HEK293 (cell line): ENCODE measurements at regions not wholly inside any gene's neighbourhood (a gene's known extent, or its start where the extent isn't known, plus 50 kb on each side); places are given as distances from the start of the nearest gene placed in this dataset.

Experiments used
- CTCF ChIA-PET: fragments of 350-600 bp; formaldehyde crosslinking; extraction: SDS; loops from one replicate; lab custom pipeline; 2021; ENCODE audit warnings: antibody characterized with exemption; lab: Yijun Ruan, JAX
- POLR2A ChIA-PET: fragments of 300-600 bp; formaldehyde crosslinking; extraction: SDS; loops from one replicate; lab custom pipeline; 2020; ENCODE audit warnings: antibody characterized with exemption, inconsistent platforms; lab: Yijun Ruan, JAX
- H3K27ac ChIP-seq: fragments of 200-500 bp; sonication (Bioruptor generic); 2 replicates; pipeline ENCODE4 v1.5.1; 2014; ENCODE audit warnings: low read depth, low read length, control low read depth, inconsistent platforms; ENCODE audit errors: extremely low read depth
- H3K36me3 ChIP-seq, 2 experiments: fragments of 200-500 bp in 1 of 2; sonication (Bioruptor generic) in 1 of 2; 1 replicate in 1 of 2; 2 replicates in 1 of 2; pipeline ENCODE4 v1.5.1; 2014 to 2017; ENCODE audit warnings: inconsistent platforms in 2 of 2, low read length in 2 of 2; ENCODE audit not compliant: control insufficient read depth in 2 of 2, insufficient read depth in 1 of 2
- H3K4me1 ChIP-seq: fragments of 200-500 bp; sonication (Bioruptor generic); 2 replicates; pipeline ENCODE4 v1.5.1; 2014; ENCODE audit warnings: mild to moderate bottlenecking, low read length, inconsistent platforms; ENCODE audit not compliant: control insufficient read depth, insufficient read depth
- H3K4me3 ChIP-seq: 2 replicates; pipeline ENCODE4 v1.5.1; 2011; ENCODE audit warnings: low read depth, mild to moderate bottlenecking, control low read depth, low read length, moderate library complexity
- H3K9me3 ChIP-seq: fragments of 200-500 bp; sonication (Bioruptor generic); 2 replicates; pipeline ENCODE4 v1.5.1; 2014; ENCODE audit warnings: low read depth, low read length, inconsistent platforms; ENCODE audit not compliant: control insufficient read depth, insufficient read depth
- BCL11A ChIP-seq: fragments of 450-650 bp; formaldehyde crosslinking; IDR thresholded peaks from 2 replicates; pipeline ENCODE4 v1.5.1; 2016; ENCODE audit warnings: low read depth, missing biosample characterization, missing genetic modification characterization
- BCL11B ChIP-seq: fragments of 450-650 bp; formaldehyde crosslinking; IDR thresholded peaks from 2 replicates; pipeline ENCODE4 v1.5.1; 2016; ENCODE audit warnings: low read depth, missing biosample characterization, missing genetic modification characterization
- KLF1 ChIP-seq: fragments of 450-650 bp; formaldehyde crosslinking; IDR thresholded peaks from 2 replicates; pipeline ENCODE4 v1.5.1; 2016; ENCODE audit warnings: missing biosample characterization, missing genetic modification characterization
- KLF10 ChIP-seq: fragments of 450-650 bp; IDR thresholded peaks from 2 replicates; pipeline ENCODE4 v1.5.1; 2018; ENCODE audit warnings: missing biosample characterization, mild to moderate bottlenecking, missing genetic modification characterization
- KLF7 ChIP-seq: fragments of 450-650 bp; formaldehyde crosslinking; IDR thresholded peaks from 2 replicates; pipeline ENCODE4 v1.5.1; 2016; ENCODE audit warnings: missing biosample characterization, missing genetic modification characterization, borderline replicate concordance
- REPIN1 ChIP-seq: fragments of 450-650 bp; formaldehyde crosslinking; IDR thresholded peaks from 2 replicates; pipeline ENCODE4 v1.5.1; 2017; ENCODE audit warnings: missing biosample characterization, missing genetic modification characterization, low read depth
- SCRT1 ChIP-seq: fragments of 450-650 bp; formaldehyde crosslinking; IDR thresholded peaks from 2 replicates; pipeline ENCODE4 v1.5.1; 2016; ENCODE audit warnings: missing biosample characterization, missing genetic modification characterization, borderline replicate concordance
- SP7 ChIP-seq: fragments of 450-650 bp; formaldehyde crosslinking; IDR thresholded peaks from 2 replicates; pipeline ENCODE4 v1.5.1; 2016; ENCODE audit warnings: missing biosample characterization, missing genetic modification characterization
- ZBTB7A ChIP-seq: fragments of 450-650 bp; formaldehyde crosslinking; IDR thresholded peaks from 2 replicates; pipeline ENCODE4 v1.5.1; 2016; ENCODE audit warnings: low read depth, missing biosample characterization, missing genetic modification characterization
- ZNF10 ChIP-seq: fragments of 450-650 bp; formaldehyde crosslinking; IDR thresholded peaks from 2 replicates; pipeline ENCODE4 v1.5.1; 2017; ENCODE audit warnings: missing biosample characterization, missing genetic modification characterization
- ZNF114 ChIP-seq: fragments of 450-650 bp; formaldehyde crosslinking; IDR thresholded peaks from 2 replicates; pipeline ENCODE4 v1.5.0; 2017; ENCODE audit warnings: missing biosample characterization, missing genetic modification characterization
- ZNF146 ChIP-seq: fragments of 450-650 bp; formaldehyde crosslinking; IDR thresholded peaks from 2 replicates; pipeline ENCODE4 v1.5.1; 2016; ENCODE audit warnings: missing biosample characterization, missing genetic modification characterization
- ZNF157 ChIP-seq: fragments of 450-650 bp; formaldehyde crosslinking; IDR thresholded peaks from 2 replicates; pipeline ENCODE4 v1.5.1; 2016; ENCODE audit warnings: missing biosample characterization, missing genetic modification characterization
- ZNF248 ChIP-seq: fragments of 450-650 bp; formaldehyde crosslinking; IDR thresholded peaks from 2 replicates; pipeline ENCODE4 v1.5.1; 2017; ENCODE audit warnings: missing biosample characterization, missing genetic modification characterization
- ZNF274 ChIP-seq, 2 experiments: fragments of 200-500 bp in 1 of 2; fragments of 450-650 bp in 1 of 2; sonication (Bioruptor generic) in 1 of 2; formaldehyde crosslinking in 1 of 2; IDR thresholded peaks; 2 replicates each; pipeline versions ENCODE4 v1.5.1 to v1.6.1; 2014 to 2016; ENCODE audit warnings: borderline replicate concordance in 1 of 2, inconsistent platforms in 1 of 2, low read length in 1 of 2, missing biosample characterization in 1 of 2, missing genetic modification characterization in 1 of 2
- ZNF426 ChIP-seq: fragments of 450-650 bp; formaldehyde crosslinking; IDR thresholded peaks from 2 replicates; pipeline ENCODE4 v1.5.1; 2017; ENCODE audit warnings: missing biosample characterization, missing genetic modification characterization, mild to moderate bottlenecking, inconsistent platforms, moderate library complexity
- ZNF433 ChIP-seq: fragments of 450-650 bp; formaldehyde crosslinking; IDR thresholded peaks from 2 replicates; pipeline ENCODE4 v1.5.1; 2016; ENCODE audit warnings: missing biosample characterization, missing genetic modification characterization, low read depth
- ZNF544 ChIP-seq: fragments of 450-650 bp; formaldehyde crosslinking; IDR thresholded peaks from 2 replicates; pipeline ENCODE4 v1.5.0; 2017; ENCODE audit warnings: missing biosample characterization, missing genetic modification characterization
- ZNF548 ChIP-seq: fragments of 450-650 bp; formaldehyde crosslinking; IDR thresholded peaks from 2 replicates; pipeline ENCODE4 v1.5.1; 2016; ENCODE audit warnings: missing biosample characterization, missing genetic modification characterization
- ZNF626 ChIP-seq: fragments of 450-650 bp; sonication (Bioruptor Pico); formaldehyde crosslinking; IDR thresholded peaks from 2 replicates; pipeline ENCODE4 v1.5.1; 2018; ENCODE audit warnings: missing biosample characterization, missing genetic modification characterization, inconsistent platforms
- ZNF707 ChIP-seq: fragments of 450-650 bp; formaldehyde crosslinking; IDR thresholded peaks from 2 replicates; pipeline ENCODE4 v1.5.1; 2016; ENCODE audit warnings: missing biosample characterization, missing genetic modification characterization
- ZNF776 ChIP-seq: fragments of 450-650 bp; formaldehyde crosslinking; IDR thresholded peaks from 2 replicates; pipeline ENCODE4 v1.5.0; 2017; ENCODE audit warnings: missing biosample characterization, missing genetic modification characterization, borderline replicate concordance
- TF ChIP-seq, protein P1 (sequence below): fragments of 450-650 bp; formaldehyde crosslinking; IDR thresholded peaks from 2 replicates; pipeline ENCODE4 v1.5.1; 2016; ENCODE audit warnings: missing biosample characterization, missing genetic modification characterization
- TF ChIP-seq, protein P2 (sequence below): fragments of 450-650 bp; formaldehyde crosslinking; IDR thresholded peaks from 2 replicates; pipeline ENCODE4 v1.5.1; 2016; ENCODE audit warnings: missing biosample characterization, missing genetic modification characterization, borderline replicate concordance
- TF ChIP-seq, protein P3 (sequence below): fragments of 450-650 bp; formaldehyde crosslinking; IDR thresholded peaks from 2 replicates; pipeline ENCODE4 v1.5.1; 2017; ENCODE audit warnings: missing biosample characterization, missing genetic modification characterization

DNA sequence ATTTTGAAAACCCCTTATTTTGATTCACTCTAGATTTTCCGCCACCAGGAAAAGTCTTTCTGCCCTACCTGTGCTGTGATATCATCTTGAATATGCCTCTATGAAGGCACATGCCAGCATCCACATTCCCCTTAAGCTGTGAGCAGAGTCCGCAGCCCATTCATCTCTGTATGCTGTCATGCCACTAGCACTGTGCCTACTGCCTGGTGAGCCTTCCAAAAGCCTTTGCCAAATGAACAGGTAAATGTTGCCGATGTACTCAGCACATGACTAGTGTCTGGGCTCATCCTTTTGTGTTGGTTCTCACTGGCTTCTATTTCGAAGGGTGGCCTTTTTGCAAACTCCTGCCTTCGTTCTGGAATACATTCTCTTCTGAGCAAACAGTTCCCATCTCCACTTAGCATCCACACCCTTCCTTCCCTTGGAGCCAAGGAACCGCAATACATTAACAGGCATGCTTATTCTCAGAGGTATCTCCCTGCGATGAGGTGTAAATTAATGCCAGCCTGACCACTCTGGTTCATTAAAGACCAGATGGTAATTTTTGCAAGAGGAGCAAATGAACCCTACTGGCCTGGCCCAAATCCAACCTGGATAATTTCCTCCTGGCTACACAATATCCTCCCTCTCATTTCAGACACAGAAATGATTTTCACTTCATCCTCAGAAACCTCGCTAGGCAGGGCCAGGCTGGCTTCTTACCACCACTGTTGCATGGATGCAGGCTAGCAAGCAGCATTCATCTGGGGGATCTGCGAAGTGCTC, 339.7 kb upstream of the NFE2L3 start (continued):
- TF ChIP-seq, protein P1, sequence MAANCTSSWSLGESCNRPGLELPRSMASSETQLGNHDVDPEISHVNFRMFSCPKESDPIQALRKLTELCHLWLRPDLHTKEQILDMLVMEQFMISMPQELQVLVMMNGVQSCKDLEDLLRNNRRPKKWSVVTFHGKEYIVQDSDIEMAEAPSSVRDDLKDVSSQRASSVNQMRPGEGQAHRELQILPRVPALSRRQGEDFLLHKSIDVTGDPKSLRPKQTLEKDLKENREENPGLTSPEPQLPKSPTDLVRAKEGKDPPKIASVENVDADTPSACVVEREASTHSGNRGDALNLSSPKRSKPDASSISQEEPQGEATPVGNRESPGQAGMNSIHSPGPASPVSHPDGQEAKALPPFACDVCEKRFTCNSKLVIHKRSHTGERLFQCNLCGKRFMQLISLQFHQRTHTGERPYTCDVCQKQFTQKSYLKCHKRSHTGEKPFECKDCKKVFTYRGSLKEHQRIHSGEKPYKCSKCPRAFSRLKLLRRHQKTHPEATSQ (tag by site-specific recombination) = no peak
- TF ChIP-seq KLF10 (tag by site-specific recombination) (no peak), ZNF548 (tag by site-specific recombination) (no peak), ZNF707 (no peak)

DNA sequence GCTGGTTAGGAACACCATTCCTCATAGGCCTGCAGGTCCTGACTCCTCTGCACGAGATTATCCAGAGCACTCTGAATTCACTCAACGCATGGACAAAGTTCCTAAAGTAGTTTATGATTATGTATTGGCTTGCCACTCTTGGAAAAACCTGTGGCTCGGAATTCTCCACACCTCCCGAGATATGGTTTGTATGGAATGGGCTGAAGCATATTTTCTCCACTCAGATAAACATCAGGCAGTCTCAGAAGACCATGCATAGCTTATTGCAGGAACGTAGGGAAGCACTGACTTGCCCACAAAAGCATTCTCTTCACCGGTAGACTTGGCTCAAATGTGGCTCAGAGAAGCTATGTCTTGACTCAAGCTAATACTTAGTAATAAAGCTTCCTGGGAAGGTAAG, 338.6 kb upstream of the NFE2L3 start:
- H3K4me3 ChIP-seq = no peak overlapping the region
- no peaks in the 10 kb centered on the region for H3K9me3 ChIP-seq
- H3K27ac ChIP-seq = no peak overlapping the region
- no peaks in the 10 kb centered on the region for H3K36me3 ChIP-seq
- ChIA-PET POLR2A (no interaction called here), CTCF (interaction anchor here (0.7 to 0.8 kb wide), 2 partner anchors 35 to 616 kb away, joined by 3 read pairs; no protein-coding TSS in a partner anchor)
- no peaks in the 10 kb centered on the region for H3K4me1 ChIP-seq
- no peak for TF ChIP-seq ZBTB7A (tag by site-specific recombination)
- TF ChIP-seq, protein P2, sequence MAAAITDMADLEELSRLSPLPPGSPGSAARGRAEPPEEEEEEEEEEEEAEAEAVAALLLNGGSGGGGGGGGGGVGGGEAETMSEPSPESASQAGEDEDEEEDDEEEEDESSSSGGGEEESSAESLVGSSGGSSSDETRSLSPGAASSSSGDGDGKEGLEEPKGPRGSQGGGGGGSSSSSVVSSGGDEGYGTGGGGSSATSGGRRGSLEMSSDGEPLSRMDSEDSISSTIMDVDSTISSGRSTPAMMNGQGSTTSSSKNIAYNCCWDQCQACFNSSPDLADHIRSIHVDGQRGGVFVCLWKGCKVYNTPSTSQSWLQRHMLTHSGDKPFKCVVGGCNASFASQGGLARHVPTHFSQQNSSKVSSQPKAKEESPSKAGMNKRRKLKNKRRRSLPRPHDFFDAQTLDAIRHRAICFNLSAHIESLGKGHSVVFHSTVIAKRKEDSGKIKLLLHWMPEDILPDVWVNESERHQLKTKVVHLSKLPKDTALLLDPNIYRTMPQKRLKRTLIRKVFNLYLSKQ (tag by site-specific recombination) = no peak
- TF ChIP-seq, protein P3, sequence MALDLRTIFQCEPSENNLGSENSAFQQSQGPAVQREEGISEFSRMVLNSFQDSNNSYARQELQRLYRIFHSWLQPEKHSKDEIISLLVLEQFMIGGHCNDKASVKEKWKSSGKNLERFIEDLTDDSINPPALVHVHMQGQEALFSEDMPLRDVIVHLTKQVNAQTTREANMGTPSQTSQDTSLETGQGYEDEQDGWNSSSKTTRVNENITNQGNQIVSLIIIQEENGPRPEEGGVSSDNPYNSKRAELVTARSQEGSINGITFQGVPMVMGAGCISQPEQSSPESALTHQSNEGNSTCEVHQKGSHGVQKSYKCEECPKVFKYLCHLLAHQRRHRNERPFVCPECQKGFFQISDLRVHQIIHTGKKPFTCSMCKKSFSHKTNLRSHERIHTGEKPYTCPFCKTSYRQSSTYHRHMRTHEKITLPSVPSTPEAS (tag by site-specific recombination) = no peak
- no peak for TF ChIP-seq KLF1 (tag by site-specific recombination)
- TF ChIP-seq ZNF274 (IDR thresholded peaks at IDR 0.05; ENCODE audit: low read length) = no peak
- no peak for TF ChIP-seq ZNF274 (tag by site-specific recombination; IDR thresholded peaks at IDR 0.05; ENCODE audit: borderline replicate concordance)
- no peak for TF ChIP-seq BCL11B (tag by site-specific recombination)
- TF ChIP-seq ZNF426 = no peak
- no peak for TF ChIP-seq ZNF776 (tag by site-specific recombination)
- no peak for TF ChIP-seq BCL11A (tag by site-specific recombination)

DNA sequence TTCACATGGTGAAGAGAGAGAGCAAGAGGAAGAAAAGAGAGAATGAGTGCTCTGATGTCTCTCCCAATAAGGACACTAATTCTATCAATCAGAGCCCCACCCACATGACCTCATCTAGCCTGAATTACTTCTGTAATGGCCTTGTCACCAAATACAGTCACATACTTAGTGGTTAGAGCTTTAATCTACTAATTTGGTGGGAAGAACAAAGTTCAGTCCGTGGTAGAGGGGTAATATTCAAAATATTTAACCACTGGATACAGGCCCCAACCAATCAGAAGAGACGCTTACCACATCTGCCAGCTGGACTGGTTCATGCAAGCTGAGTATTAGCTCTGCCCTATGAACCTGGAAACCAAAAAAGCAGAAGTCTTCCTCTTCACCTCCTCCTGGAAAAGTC, 336.3 kb upstream of the NFE2L3 start:
- POLR2A ChIA-PET = interaction anchor here (0.6 kb wide), 1 partner anchor 229 kb away, joined by 4 read pairs; no protein-coding TSS in a partner anchor
- Histone ChIP-seq H3K36me3 (no peaks in the 10 kb centered on the region), H3K9me3 (no peaks in the 10 kb centered on the region), H3K4me1 (no peaks in the 10 kb centered on the region), H3K4me3 (no peak overlapping the region), H3K27ac (no peak overlapping the region)
- CTCF ChIA-PET = interaction anchor here (0.6 to 1.2 kb wide), 3 partner anchors 51 to 493 kb away, joined by 3 to 4 read pairs (median 3); no protein-coding TSS in a partner anchor
- TF ChIP-seq ZNF248 (tag by site-specific recombination) (no peak), ZNF157 (tag by site-specific recombination) (no peak), SP7 (tag by site-specific recombination) (no peak), ZNF114 (tag by site-specific recombination) (no peak), KLF7 (no peak), ZNF544 (tag by site-specific recombination) (no peak), REPIN1 (tag by site-specific recombination) (no peak), ZNF626 (tag by site-specific recombination) (no peak), ZNF433 (tag by site-specific recombination) (no peak), ZNF10 (tag by site-specific recombination) (no peak), ZNF146 (no peak), SCRT1 (no peak)
